HEK293T (cell line): ENCODE measurements at regions not wholly inside any gene's neighbourhood (a gene's known extent, or its start where the extent isn't known, plus 50 kb on each side); places are given as distances from the start of the nearest gene placed in this dataset.

Source experiments
- CTCF ChIA-PET: fragments of 350-600 bp; formaldehyde crosslinking; extraction: SDS; loops from one replicate; lab custom pipeline; 2021; ENCODE audit warnings: antibody characterized with exemption, inconsistent platforms; lab: Yijun Ruan, JAX
- POLR2A ChIA-PET: fragments of 350-600 bp; formaldehyde crosslinking; extraction: SDS; loops from one replicate; lab custom pipeline; 2020; ENCODE audit warnings: antibody characterized with exemption, inconsistent platforms; lab: Yijun Ruan, JAX
- DNase-seq: peaks from one replicate; pipeline ENCODE4 v3.0.0; 2012; ENCODE audit warnings: mixed read lengths; ENCODE audit errors: extremely low spot score
- ARNT ChIP-seq: fragments of 450-650 bp; IDR thresholded peaks from 2 replicates; pipeline ENCODE4 v1.6.1; 2017; ENCODE audit warnings: mild to moderate bottlenecking
- BHLHE40 ChIP-seq: fragments of 450-650 bp; IDR thresholded peaks from 2 replicates; pipeline ENCODE4 v1.6.1; 2016; ENCODE audit warnings: mild to moderate bottlenecking, moderate library complexity, borderline replicate concordance
- CTBP1 ChIP-seq: fragments of 450-650 bp; IDR thresholded peaks from 2 replicates; pipeline ENCODE4 v1.6.1; 2016; ENCODE audit warnings: borderline replicate concordance
- ELF4 ChIP-seq: fragments of 450-650 bp; IDR thresholded peaks from 2 replicates; pipeline ENCODE4 v1.6.1; 2017; ENCODE audit warnings: antibody characterized with exemption
- FOXA1 ChIP-seq: fragments of 450-650 bp; IDR thresholded peaks from 2 replicates; pipeline ENCODE4 v1.6.1; 2016; ENCODE audit warnings: mild to moderate bottlenecking
- FOXK2 ChIP-seq: fragments of 450-650 bp; IDR thresholded peaks from 2 replicates; pipeline ENCODE4 v1.6.1; 2016; ENCODE audit warnings: mild to moderate bottlenecking
- FOXM1 ChIP-seq: fragments of 450-650 bp; IDR thresholded peaks from 2 replicates; pipeline ENCODE4 v1.6.1; 2017; ENCODE audit warnings: mild to moderate bottlenecking, borderline replicate concordance
- HDGF ChIP-seq: fragments of 450-650 bp; IDR thresholded peaks from 2 replicates; pipeline ENCODE4 v1.6.1; 2017; ENCODE audit warnings: antibody characterized with exemption, borderline replicate concordance
- L3MBTL2 ChIP-seq: fragments of 450-650 bp; conservative IDR thresholded peaks from 2 replicates; pipeline ENCODE4 v1.6.1; 2016; ENCODE audit warnings: mild to moderate bottlenecking
- LEF1 ChIP-seq: fragments of 450-650 bp; IDR thresholded peaks from 2 replicates; pipeline ENCODE4 v1.6.1; 2017; ENCODE audit warnings: mild to moderate bottlenecking, borderline replicate concordance
- NFRKB ChIP-seq: fragments of 450-650 bp; IDR thresholded peaks from 2 replicates; pipeline ENCODE4 v1.6.1; 2016; ENCODE audit warnings: mild to moderate bottlenecking, moderate library complexity
- SP1 ChIP-seq: fragments of 450-650 bp; IDR thresholded peaks from 2 replicates; pipeline ENCODE4 v1.6.1; 2017
- SUZ12 ChIP-seq: fragments of 450-650 bp; IDR thresholded peaks from 2 replicates; pipeline ENCODE4 v1.6.1; 2016; ENCODE audit warnings: mild to moderate bottlenecking
- TARDBP ChIP-seq: fragments of 450-650 bp; IDR thresholded peaks from 2 replicates; pipeline ENCODE4 v1.6.1; 2016
- ZNF384 ChIP-seq: fragments of 450-650 bp; IDR thresholded peaks from 2 replicates; pipeline ENCODE4 v1.6.1; 2016
- TF ChIP-seq, protein P1 (sequence below): fragments of 450-650 bp; IDR thresholded peaks from 2 replicates; pipeline ENCODE4 v1.6.1; 2016

DNA sequence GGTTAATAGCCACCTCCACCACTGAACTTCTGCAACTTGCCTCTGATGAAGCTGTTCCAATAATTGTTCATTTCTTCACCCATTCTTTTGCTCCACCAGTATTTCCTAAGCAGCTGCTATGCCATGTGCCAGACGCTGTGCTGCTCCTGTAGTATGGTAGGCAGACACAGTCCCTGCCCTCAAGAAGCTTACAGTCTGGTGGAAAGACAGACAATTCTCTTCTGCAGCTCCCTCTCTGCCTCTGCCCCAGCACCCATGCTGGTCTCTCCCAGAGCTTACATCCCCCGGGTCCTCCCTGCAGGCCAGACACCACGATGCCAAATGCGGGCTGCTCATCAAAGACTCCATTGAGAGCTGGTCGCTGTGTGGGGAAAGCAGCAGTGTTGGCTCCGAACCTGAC, 111.6 kb upstream of the ESRRB start:
- TF ChIP-seq HDGF (no peak), TARDBP (no peak), FOXA1 (no peak), SP1 (no peak), CTBP1 (no peak), LEF1 (no peak), SUZ12 (no peak), ZNF384 (no peak), FOXK2 (no peak), ARNT (no peak), L3MBTL2 (no peak), ELF4 (no peak)
- TF ChIP-seq, protein P1, sequence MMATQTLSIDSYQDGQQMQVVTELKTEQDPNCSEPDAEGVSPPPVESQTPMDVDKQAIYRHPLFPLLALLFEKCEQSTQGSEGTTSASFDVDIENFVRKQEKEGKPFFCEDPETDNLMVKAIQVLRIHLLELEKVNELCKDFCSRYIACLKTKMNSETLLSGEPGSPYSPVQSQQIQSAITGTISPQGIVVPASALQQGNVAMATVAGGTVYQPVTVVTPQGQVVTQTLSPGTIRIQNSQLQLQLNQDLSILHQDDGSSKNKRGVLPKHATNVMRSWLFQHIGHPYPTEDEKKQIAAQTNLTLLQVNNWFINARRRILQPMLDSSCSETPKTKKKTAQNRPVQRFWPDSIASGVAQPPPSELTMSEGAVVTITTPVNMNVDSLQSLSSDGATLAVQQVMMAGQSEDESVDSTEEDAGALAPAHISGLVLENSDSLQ: no peak
- no peak for DNase-seq
- ChIA-PET POLR2A (no interaction called here), CTCF (no interaction called here)

GRCh38 chr14:76267322-76268046, 108.5 kb upstream of the ESRRB start:
- ChIA-PET CTCF (no interaction called here), POLR2A (interaction anchor here (0.7 kb wide), 1 partner anchor 18 kb away, joined by 3 read pairs; no protein-coding TSS in a partner anchor)
- DNase-seq: no peak

DNA sequence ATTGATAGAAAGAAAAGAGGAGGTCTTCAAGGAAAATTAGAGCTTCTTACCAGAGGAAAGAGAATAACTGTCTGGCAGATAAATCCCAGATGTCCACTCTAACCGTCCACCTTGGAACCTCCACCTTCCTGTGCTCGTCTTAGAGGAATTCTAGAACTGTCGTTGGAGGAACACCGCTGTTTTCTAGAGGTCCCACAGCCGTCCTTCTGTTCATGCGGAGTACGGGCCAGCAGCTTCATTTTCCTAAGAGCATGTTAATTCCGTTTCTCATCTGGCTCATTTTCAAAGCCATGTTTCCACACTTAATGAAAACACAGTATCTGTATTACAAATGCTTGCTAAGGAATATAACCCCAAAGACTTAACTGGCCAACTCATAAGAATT, 107.9 kb upstream of the ESRRB start:
- TF ChIP-seq ZNF384: no peak
- TF ChIP-seq SP1: no peak
- TF ChIP-seq LEF1: no peak
- ChIA-PET CTCF (no interaction called here), POLR2A (no interaction called here)
- no peak for DNase-seq

More at GRCh38 chr14:76267322-76268046, 108.5 kb upstream of the ESRRB start:
- no peak for TF ChIP-seq FOXA1
- no peak for TF ChIP-seq ZNF384
- TF ChIP-seq FOXM1: no peak
- no peak for TF ChIP-seq CTBP1
- TF ChIP-seq, protein P1: no peak
- no peak for TF ChIP-seq ARNT
- TF ChIP-seq SP1: no peak
- TF ChIP-seq BHLHE40: no peak
- no peak for TF ChIP-seq HDGF
- TF ChIP-seq ELF4: no peak
- no peak for TF ChIP-seq TARDBP

- ChIA-PET POLR2A (no interaction called here), CTCF (no interaction called here)
- no peak for DNase-seq
- no peak for TF ChIP-seq CTBP1
- no peak for TF ChIP-seq ARNT
- TF ChIP-seq LEF1: no peak
- no peak for TF ChIP-seq FOXA1
- TF ChIP-seq NFRKB: no peak
- TF ChIP-seq FOXM1: no peak
- TF ChIP-seq ZNF384: no peak
- no peak for TF ChIP-seq HDGF
- TF ChIP-seq TARDBP: no peak
- no peak for TF ChIP-seq SUZ12
- TF ChIP-seq, protein P1: no peak
Measured at GRCh38 chr14:76268700-76269099, 107.2 kb upstream of the ESRRB start.

- ChIA-PET CTCF (no interaction called here), POLR2A (no interaction called here)
- TF ChIP-seq FOXA1 (no peak), ARNT (no peak), FOXM1 (no peak), NFRKB (no peak), CTBP1 (no peak), HDGF (no peak), FOXK2 (no peak), BHLHE40 (no peak), L3MBTL2 (no peak), ELF4 (no peak), SUZ12 (no peak), TARDBP (no peak), ZNF384 (no peak), SP1 (no peak), LEF1 (no peak)
- TF ChIP-seq, protein P1: no peak
- DNase-seq: no peak
Measured at GRCh38 chr14:76271041-76271755, 104.7 kb upstream of the ESRRB start.
